ENCODE measurements at regions not wholly inside any gene's neighbourhood (a gene's known extent, or its start where the extent isn't known, plus 50 kb on each side); places are given as distances from the start of the nearest gene placed in this dataset.

GRCh38 chr22:49432211-49432896 lies 395.3 kb downstream of the BRD1 start:
- no peak for TF ChIP-seq CTCF (IDR thresholded peaks at IDR 0.05)
- no peak for ATAC-seq (ENCODE audit: low FRiP score)
- no peak for DNase-seq (ENCODE audit: low spot score)

GRCh38 chr22:49431551-49431950 lies 396.1 kb downstream of the BRD1 start:
- no peak for TF ChIP-seq CTCF (IDR thresholded peaks at IDR 0.05)
- DNase-seq (ENCODE audit: low spot score) (no peak), ATAC-seq (ENCODE audit: low FRiP score) (no peak)

- ATAC-seq (ENCODE audit: low FRiP score) (no peak), DNase-seq (ENCODE audit: low spot score) (no peak)
- no peak for TF ChIP-seq CTCF (IDR thresholded peaks at IDR 0.05)
These were observed 398.6 kb downstream of the BRD1 start for GRCh38 chr22:49429066-49429465.

- ATAC-seq (ENCODE audit: low FRiP score) (no peak), DNase-seq (ENCODE audit: low spot score) (no peak)
- no peak for TF ChIP-seq CTCF (IDR thresholded peaks at IDR 0.05)
These were observed 399.7 kb downstream of the BRD1 start for GRCh38 chr22:49427941-49428340.

GRCh38 chr22:49427341-49427740 lies 400.3 kb downstream of the BRD1 start:
- ATAC-seq (ENCODE audit: low FRiP score) (no peak), DNase-seq (ENCODE audit: low spot score) (no peak)
- TF ChIP-seq CTCF (IDR thresholded peaks at IDR 0.05), result no peak

- DNase-seq (ENCODE audit: low spot score), result no peak
- TF ChIP-seq CTCF (IDR thresholded peaks at IDR 0.05), result no peak
- no peak for ATAC-seq (ENCODE audit: low FRiP score)
These were observed 400.9 kb downstream of the BRD1 start for GRCh38 chr22:49426618-49427266.

GRCh38 chr22:49426098-49426497 lies 401.6 kb downstream of the BRD1 start:
- ATAC-seq (ENCODE audit: low FRiP score) (no peak), DNase-seq (ENCODE audit: low spot score) (no peak)
- TF ChIP-seq CTCF (IDR thresholded peaks at IDR 0.05), result no peak

All from omental fat pad (tissue), 3 donors.